Ureter (tissue), 1 donor: ENCODE measurements at regions not wholly inside any gene's neighbourhood (a gene's known extent, or its start where the extent isn't known, plus 50 kb on each side); places are given as distances from the start of the nearest gene placed in this dataset.
"Not testable (repeated sequence)": the region's sequence is repeated elsewhere in the genome, so short reads cannot be mapped to it uniquely, and the experiment has no call there.

Source experiments
- DNase-seq: peaks from one replicate; pipeline ENCODE4 v3.0.0-alpha.2; 2020; ENCODE audit warnings: low spot score
- donor health status: DM: yes; HTN: yes; CAD: no.

- no peak for DNase-seq
Observed at GRCh38 chr5:92320446-92320845, 937.3 kb upstream of the ARRDC3 start.

- no peak for DNase-seq
Observed at GRCh38 chr5:92313385-92313784, 930.3 kb upstream of the ARRDC3 start.

GRCh38 chr5:92309336-92309991, 926.3 kb upstream of the ARRDC3 start:
- no peak for DNase-seq

GRCh38 chr5:92308679-92309078, 925.6 kb upstream of the ARRDC3 start:
- DNase-seq: no peak

- not testable (repeated sequence) for DNase-seq
Observed at GRCh38 chr5:92302356-92302755, 919.2 kb upstream of the ARRDC3 start.

- DNase-seq: no peak
Observed at GRCh38 chr5:92283521-92283920, 900.4 kb upstream of the ARRDC3 start.

- not testable (repeated sequence) for DNase-seq
Observed at GRCh38 chr5:92271750-92272149, 888.6 kb upstream of the ARRDC3 start.

- DNase-seq: no peak
Observed at GRCh38 chr5:92268343-92268742, 885.2 kb upstream of the ARRDC3 start.

- no peak for DNase-seq
Observed at GRCh38 chr5:92267830-92268229, 884.7 kb upstream of the ARRDC3 start.

GRCh38 chr5:92265804-92266203, 882.7 kb upstream of the ARRDC3 start:
- DNase-seq: no peak

- not testable (repeated sequence) for DNase-seq
Observed at GRCh38 chr5:92255605-92256004, 872.5 kb upstream of the ARRDC3 start.

- DNase-seq: no peak
Observed at GRCh38 chr5:92248518-92248917, 865.4 kb upstream of the ARRDC3 start.

- DNase-seq: no peak
Observed at GRCh38 chr5:92242170-92242569, 859.1 kb upstream of the ARRDC3 start.

- DNase-seq: no peak
Observed at GRCh38 chr5:92237896-92238295, 854.8 kb upstream of the ARRDC3 start.

- DNase-seq: no peak
Observed at GRCh38 chr5:92222449-92222848, 839.3 kb upstream of the ARRDC3 start.

GRCh38 chr5:92216852-92217251, 833.7 kb upstream of the ARRDC3 start:
- DNase-seq: not testable (repeated sequence)

GRCh38 chr5:92215116-92215515, 832.0 kb upstream of the ARRDC3 start:
- no peak for DNase-seq

GRCh38 chr5:92208265-92208664, 825.1 kb upstream of the ARRDC3 start:
- no peak for DNase-seq

GRCh38 chr5:92207151-92207550, 824.0 kb upstream of the ARRDC3 start:
- no peak for DNase-seq

GRCh38 chr5:92206681-92207080, 823.6 kb upstream of the ARRDC3 start:
- no peak for DNase-seq

- not testable (repeated sequence) for DNase-seq
Observed at GRCh38 chr5:92199035-92199434, 815.9 kb upstream of the ARRDC3 start.

GRCh38 chr5:92181656-92182055, 798.5 kb upstream of the ARRDC3 start:
- DNase-seq: no peak

GRCh38 chr5:92180391-92180790, 797.3 kb upstream of the ARRDC3 start:
- no peak for DNase-seq

GRCh38 chr5:92179651-92180050, 796.5 kb upstream of the ARRDC3 start:
- no peak for DNase-seq
